Middle frontal gyrus (tissue), 1 donor: ENCODE measurements at regions not wholly inside any gene's neighbourhood (a gene's known extent, or its start where the extent isn't known, plus 50 kb on each side); places are given as distances from the start of the nearest gene placed in this dataset.
"Not testable (repeated sequence)": the region's sequence is repeated elsewhere in the genome, so short reads cannot be mapped to it uniquely, and the experiment has no call there.

Experiments
- DNase-seq: peaks from one replicate; pipeline ENCODE4 v3.0.0-alpha.2; 2015; ENCODE audit warnings: low spot score; ENCODE audit errors: extremely low spot score

DNA sequence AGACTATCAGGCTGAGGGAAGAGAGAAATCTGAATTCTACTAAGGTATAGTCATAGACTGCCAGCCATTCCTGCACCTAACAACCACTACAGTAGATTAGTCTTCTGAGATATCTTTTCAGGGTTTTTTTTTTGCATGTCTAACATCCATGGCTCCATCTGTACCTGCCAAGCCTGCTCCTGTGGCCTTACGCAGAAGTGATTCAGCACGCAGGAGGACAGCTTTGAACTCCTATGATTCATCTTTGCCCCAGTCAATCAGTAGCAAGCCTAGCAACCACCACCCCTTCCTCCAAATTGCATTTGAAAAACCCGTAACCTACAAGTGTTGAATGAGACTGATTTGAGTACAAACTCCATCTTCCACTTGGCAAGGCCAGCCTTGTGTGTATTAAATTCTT, 520.7 kb upstream of the HS3ST1 start:
- no peak for DNase-seq

DNA sequence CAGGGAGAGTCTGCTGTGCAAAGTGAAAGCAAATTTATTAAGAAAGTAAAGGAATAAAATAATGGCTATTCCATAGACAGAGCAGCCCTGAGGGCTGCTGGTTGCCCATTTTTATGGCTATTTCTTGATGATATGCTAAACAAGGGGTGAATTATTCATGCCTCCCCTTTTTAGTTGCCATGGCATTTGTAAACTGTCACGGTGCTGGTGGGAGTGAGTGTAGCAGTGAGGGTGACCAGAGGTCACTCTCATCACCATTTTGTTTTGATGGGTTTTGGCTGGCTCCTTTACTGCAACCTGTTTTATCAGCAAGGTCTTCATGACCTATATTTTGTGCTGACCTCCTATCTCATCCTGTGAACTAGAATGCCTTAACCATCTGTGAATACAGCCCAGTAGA, 518.9 kb upstream of the HS3ST1 start:
- not testable (repeated sequence) for DNase-seq

DNA sequence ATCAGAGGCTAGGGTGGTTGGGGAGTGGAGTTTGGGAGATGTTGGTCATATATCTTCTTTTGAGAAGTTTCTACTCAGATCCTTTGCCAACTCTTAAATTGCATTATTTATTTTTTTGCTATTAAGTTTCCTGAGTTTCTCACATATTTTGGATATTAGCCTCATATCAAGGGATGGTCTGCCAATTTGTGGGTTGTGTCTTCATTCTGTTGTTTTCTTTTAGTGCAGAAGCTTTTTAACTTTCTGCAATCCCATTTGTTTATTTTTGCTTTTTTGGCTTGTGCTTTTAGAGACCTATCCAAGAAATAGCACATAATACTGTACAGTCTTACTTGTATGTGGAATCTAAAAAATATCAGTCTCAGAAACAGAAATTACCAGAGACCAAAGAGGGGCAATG, 509.2 kb upstream of the HS3ST1 start:
- DNase-seq, result no peak

DNA sequence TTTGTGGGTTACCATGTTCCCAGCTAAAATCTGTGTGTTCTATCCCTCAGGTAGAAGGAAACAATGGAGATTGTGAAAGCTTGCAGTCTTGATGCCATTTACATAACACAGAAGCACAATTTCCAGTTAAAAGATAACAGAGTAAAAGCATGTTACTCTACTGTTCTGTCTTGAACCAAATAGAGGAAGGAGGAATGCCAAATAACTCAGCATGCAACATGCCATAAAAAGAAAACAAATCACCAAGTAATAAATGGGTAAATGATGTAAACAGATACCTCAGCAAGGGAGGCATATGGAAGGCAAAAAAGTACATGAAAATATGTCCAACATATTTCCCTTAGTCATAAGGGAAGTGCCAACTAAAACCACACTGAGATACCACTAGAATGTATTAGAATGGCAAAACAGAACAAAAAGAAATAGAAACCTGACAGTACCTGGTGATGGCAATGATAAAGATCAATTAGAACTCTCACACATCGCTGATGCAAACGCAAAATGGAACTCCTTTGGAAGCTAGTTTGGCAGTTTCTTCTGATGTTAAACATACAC, 502.6 kb upstream of the HS3ST1 start:
- DNase-seq, result no peak

DNA sequence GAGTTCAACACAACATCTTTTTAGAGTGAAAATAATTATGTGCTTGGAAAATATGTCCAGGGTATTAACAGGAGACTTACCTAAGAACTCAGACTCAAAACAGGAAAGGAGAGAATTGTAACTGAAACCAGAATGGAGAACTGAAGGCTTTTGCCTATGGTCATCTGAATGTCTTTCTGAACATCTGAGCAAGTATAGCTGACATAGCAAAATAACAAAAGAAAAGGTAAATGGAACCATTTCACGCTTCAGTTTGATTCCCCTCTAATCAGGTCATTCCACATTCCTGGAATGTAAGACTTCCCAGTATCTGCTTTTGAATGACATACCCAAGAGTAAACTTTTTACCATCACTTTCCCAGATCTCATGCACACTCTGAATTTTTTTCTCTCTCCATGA, 500.4 kb upstream of the HS3ST1 start:
- no peak for DNase-seq

DNA sequence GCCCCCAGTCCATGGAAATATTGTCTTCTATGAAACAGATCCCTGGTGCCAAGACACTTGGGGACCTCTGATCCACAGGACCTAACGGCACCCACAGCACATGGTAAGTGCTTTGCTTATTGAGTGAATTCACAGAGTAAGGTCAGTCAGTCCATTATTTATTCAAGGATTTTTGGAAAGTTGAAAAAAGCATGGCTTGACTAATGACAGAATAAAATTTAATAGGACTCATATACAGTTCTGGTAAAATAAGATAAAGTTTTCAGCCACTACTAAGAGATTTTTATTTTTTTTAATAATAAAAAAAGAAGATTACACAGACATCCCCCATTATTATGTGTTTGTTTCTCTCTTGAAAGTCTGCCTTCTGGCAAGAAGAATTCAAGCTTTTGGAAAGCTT, 490.6 kb upstream of the HS3ST1 start:
- DNase-seq, result no peak

DNA sequence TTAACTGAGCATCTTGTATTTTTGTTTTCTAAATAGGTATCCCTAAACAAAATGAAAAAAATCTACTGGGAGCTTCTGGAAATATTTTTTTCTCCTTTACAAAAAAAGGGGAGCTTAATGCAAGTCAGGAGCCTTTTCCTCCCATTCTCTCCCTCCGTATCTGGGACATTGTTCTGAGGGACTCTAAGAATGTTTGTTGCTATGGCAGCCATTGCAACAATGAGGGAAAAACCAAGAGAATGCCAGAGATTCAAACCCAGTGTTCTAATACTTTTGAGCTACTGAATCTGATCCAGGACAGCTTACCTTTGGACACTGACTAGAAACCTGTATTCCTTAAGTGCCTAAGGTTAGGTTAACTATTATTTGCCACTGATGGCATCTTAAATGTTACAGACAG, 485.7 kb upstream of the HS3ST1 start:
- DNase-seq, result no peak

DNA sequence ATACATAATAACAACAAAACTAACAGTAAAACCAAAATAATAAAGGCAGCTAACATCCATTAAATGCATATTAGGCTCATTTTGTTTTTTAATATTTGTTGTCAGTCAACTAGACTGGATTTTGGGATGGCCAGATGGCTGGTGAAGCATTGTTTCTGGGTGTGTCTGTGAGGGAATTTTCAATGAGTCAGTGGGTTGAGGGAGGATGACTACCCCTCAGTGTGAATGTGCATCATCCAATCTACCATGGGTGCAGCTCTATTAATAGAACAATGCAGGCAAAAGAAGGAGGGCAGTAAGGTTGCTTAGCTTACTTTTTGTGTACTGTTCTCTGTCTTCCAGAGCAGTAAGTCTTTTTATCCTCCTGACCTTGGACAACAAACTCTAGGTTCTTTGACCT, 484.2 kb upstream of the HS3ST1 start:
- no peak for DNase-seq

DNA sequence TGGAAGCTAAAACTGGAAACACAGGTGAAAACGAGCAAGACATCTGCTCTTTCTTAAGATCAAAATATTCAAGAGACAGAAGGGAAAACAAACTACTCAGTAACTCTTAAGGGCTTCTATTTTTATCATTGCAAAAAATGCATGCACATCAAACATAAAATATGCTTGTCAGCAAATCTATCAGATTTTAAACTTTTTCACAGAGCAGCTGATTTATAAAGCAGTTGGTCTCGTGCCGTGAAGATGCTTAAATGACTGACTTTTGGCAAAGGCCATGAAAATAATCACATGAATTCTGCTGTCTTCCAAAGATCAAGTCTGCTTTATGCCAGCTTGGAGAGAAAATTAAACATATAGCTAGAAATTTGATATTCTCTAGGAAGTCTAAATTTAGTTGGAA, 482.1 kb upstream of the HS3ST1 start:
- no peak for DNase-seq

DNA sequence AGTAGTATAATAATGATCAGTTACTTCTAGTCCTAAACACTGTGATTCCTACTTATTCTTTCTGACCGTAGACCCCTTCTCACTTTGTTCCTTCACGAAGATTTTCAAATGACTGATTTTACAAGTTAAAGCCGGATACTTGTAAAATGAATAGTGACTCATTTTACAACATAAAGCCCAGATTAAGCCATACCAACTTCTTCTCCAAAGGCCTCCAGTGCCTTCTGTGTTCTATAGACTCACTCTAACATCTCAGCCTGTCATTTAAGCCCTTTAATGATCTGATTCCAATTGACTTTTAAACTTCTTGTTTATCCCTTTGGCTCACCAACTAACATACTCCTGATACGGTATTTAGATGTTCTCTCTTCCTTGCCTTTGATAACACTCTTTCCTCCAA, 480.0 kb upstream of the HS3ST1 start:
- DNase-seq, result no peak

DNA sequence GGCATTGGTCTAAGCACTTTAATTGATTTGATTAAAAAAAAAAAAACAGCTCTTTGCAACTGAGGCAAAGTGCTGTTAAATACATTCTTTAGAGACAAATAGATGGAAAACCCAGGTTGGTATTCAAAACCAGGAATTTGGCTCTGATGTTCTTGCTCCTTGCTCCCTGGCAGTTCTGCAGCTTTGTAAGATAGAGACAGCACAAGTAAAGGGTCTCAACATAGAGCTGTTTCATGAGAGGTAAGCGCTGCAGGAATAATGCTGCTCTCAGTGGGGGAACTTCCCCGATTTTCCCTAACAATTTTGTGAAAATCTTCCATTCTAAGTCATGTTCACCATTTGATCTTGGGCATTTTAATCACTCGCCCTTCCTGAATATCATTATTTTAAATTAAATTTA, 479.5 kb upstream of the HS3ST1 start:
- DNase-seq, result no peak

DNA sequence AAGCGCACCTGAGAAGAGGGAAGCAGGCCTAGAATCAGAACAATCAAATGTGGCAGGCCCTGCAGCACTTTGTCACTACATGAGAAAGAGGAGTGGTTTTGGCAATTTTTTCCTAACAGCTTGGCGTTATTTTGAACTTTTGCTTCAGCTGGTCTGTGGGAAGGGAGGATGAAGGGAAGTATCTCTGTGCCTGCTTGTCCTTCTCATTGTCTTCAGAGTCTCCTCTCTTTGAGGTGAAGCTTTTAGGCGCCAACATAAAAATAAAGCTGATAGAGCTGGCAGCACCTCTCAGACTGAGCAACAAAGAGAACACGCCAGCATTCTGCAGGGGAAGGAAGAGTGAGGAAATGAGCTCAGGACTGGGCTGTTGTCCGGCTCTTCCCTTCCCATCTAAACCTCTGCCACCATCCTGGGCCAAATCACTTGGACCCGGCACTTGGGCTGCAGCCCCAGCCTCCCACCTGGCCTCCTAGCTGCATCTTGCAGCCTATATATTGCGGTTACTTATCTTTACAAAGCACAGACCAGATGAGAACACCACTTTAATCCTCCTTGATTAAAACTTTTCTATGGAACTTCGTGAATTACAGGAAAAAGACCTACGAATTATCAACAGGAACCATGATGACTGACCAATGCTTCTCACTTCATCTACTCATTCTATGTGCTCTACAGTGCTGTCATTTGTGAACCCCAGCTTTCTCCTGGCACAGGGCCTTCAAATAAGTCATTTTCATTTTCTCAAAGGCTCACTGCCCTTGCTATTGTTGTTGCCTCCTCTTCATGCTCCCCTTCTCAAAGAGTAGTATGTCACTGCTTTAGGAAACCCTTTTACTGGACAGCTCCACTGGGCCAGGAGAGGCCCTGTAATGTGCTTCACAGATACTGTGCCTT, 476.4 kb upstream of the HS3ST1 start:
- DNase-seq, result no peak

DNA sequence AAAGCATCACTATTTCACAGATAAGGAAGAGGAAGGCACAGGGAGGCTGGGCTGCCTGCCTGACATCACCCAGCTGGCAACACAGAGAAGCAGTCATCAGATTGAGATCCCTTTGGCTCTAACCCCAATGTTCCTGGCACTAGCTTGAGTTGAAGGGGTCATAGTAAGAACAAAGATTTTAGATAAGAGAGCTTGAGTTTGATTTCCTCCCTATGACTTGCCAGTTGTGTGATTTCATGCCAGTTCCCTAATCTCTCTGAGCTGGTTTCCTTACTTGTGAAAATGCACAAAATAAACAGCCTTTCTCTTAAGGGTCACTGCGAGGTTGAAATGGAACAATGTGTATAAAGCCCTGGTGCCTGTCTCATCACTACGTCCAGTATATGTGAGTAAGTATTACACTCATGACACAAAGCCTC, 475.4 kb upstream of the HS3ST1 start:
- DNase-seq, result no peak

DNA sequence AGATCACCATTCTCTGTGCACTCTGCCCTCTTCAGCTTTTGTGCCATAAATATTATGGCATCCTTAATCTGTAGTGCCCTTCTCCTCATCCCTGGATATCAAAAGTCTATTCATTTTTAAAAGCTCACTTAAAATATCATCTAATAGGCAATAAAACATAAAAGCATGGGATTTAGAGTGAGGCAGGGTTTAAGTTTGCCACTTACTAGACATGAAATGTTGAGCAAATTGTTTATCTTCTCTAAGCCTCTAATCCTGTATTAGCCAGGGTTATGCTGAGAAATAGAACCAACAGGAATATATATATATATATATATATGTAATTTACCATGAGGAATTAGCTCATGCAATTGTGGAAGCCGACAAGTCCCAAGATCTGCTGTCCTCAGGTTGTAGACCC, 472.4 kb upstream of the HS3ST1 start:
- DNase-seq, result no peak

DNA sequence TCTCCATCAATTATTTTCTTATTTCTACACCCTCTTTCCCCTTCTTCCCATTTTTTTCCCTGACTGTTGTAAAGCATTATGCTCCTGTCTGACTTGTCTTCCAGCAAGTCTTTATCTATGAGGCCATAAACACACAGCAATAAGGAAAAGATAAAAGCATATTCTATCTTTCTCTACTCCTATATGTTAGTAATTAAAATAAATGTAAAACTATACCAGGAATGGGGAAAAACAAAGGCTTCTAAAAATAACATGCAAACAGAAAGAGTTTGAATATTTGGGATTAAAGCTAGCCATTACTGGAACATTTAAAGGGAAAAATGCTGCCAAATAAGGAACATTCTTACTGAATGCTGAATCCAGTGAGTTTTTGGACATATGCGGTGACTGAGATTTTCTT, 471.7 kb upstream of the HS3ST1 start:
- no peak for DNase-seq

DNA sequence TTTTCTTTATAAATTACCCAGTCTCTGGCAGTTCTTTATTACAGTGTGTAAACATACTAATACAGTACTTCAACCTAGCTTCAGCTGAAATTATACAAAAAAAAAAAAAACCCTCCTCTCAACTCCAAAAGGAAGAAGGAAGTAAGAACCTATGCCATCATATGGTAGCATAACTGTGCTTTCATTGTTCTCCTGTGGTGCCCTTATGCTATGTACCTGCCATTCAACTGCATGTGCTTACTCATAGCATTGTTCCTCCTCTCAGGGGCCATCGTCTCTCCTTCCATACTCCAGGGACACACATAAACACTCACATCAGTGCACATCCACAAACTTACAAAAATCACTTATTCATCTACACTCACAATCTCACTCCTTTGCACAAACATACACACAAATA, 470.1 kb upstream of the HS3ST1 start:
- no peak for DNase-seq

DNA sequence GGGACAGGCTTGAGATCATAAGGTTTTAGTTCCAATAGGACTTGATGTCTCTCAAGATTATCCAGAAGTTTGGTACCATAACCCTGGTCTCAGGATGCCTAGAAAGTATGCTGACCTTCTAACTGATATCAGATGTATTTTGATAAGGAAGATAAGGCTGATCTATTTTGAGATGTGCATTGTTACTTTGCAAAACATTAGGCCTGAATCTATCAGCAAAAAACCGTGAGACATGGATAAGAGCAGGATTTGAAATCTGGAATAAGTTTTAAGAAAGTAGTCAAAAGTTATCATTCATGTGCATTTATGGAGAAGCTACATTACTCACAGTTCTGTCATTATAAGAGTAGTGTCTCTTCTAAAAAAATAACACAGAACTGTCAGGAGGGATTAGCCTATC, 467.1 kb upstream of the HS3ST1 start:
- no peak for DNase-seq

DNA sequence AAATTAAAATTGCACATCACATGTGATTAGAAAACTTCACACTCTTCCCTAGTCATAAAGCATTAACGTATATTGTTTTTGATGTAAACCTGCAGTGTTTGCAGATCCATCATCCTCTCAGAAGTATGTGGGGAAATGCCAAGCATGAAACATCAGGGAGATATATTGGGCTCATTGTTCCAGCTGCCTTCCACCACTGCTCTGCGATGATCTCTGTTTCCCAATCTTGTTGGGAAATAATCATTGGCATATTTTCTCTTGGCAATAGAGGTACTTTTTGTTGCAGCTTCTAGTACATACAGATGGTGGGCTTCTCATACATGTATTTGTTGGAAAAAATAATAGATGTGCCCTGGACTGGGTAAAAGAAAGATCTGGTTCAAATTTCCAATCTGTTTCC, 466.3 kb upstream of the HS3ST1 start:
- no peak for DNase-seq

DNA sequence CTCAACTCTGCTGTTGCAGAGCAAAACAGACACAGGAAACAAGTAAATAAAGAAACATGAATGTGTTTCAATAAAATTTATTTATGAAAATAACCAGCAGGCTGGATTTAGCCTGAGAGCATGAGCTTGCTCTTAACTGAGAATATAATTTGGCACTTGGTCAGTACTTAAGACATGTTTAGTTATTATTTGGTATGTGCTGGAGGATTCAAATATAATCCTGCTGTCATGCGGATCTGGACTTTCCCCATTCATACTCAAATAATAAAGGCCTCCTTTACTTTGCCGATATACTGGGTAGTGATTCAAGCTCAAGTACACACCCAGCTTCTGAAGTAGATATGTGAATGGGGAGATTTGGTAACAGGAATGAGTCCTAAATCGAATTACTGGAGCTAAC, 465.5 kb upstream of the HS3ST1 start:
- no peak for DNase-seq

DNA sequence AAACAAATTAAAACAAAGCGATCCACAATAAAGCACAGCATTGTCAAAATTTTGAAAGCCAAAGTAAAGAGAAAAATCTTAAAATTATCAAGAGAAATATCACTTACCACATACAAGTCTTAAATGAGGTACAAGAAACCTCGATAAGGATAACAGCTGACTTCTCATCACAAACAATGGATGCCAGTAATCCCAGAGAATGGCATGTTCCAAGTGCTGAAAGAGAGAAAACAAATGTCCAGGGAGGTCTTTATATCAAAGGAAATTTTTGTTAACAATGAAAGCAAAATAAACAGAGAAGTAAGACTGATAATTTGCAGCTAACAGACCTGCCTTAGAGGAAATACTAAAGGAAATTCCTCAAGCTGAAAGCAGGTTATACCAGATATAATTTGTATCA, 460.4 kb upstream of the HS3ST1 start:
- no peak for DNase-seq

DNA sequence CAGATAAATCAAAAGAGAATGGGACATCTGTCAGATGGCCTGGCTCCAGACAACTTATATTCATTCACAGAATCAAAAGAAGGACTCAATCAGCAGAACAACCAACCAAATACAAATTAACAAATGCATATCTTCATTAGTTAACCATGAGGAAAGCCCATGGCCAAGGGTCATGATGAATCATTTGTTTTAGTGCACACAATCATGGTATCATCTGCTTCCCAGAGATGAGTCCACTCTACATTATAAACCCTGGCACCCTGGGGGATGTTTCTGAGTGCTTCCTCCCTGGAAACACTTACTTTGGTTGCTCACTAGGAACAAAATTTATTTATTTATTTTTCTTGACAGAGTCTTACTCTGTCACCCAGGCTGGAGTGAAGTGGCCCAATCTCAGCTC, 453.3 kb upstream of the HS3ST1 start:
- DNase-seq, result no peak

DNA sequence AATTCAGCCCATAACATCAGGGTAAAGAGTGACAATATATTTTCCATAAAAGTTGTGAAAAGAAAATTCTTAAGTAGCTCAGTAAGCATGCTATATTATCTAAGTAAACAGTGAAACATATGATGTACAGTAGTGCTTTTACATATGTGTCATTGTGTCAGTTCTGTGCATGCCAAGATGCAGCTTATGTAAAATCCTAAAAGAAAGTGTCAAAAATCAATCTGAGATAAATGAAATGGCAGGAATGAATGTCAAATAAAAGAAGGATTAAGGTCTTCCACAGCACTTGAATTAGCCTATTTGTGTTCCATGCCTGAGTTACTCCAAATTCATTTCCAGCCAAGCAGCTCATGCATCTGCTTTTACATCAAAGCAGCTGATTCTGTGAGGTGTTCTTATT, 452.7 kb upstream of the HS3ST1 start:
- no peak for DNase-seq

DNA sequence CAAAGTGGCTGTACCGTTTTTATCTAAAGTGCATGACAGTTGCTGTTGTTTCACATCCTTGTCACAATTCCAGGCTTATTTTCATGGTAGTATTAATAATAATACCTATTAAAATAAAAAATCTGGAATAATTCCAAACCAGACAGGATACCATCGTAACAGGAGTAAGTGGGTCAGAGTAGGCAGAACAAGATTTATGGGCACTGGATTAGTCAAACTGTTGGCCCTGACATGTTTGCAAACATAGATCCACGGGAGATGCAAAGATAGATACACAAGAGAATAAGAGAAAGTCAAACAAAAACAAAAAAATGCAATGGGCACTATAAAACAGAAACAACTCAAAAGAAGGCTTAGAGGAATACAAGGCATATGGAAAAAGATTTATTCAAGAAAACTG, 449.5 kb upstream of the HS3ST1 start:
- DNase-seq, result no peak
